IPS-18a (cell line): ENCODE measurements at regions not wholly inside any gene's neighbourhood (a gene's known extent, or its start where the extent isn't known, plus 50 kb on each side); places are given as distances from the start of the nearest gene placed in this dataset.
"Not testable (repeated sequence)": the region's sequence is repeated elsewhere in the genome, so short reads cannot be mapped to it uniquely, and the experiment has no call there.

ENCODE experiments used
- H3K27ac ChIP-seq: one replicate; pipeline ENCODE4 v1.5.1; 2013; ENCODE audit warnings: low read length
- H3K27me3 ChIP-seq: one replicate; pipeline ENCODE4 v1.6.1; 2013; ENCODE audit warnings: mild to moderate bottlenecking, low read length; ENCODE audit not compliant: control insufficient read depth, insufficient read depth
- H3K36me3 ChIP-seq: one replicate; pipeline ENCODE4 v1.6.1; 2013; ENCODE audit warnings: low read depth, low read length; ENCODE audit not compliant: control insufficient read depth
- H3K4me1 ChIP-seq: one replicate; pipeline ENCODE4 v1.6.1; 2013; ENCODE audit warnings: low read depth, low read length; ENCODE audit not compliant: control insufficient read depth
- H3K4me3 ChIP-seq: one replicate; pipeline ENCODE4 v1.5.1; 2013; ENCODE audit warnings: low read length
- H3K9ac ChIP-seq: one replicate; pipeline ENCODE4 v1.6.1; 2013; ENCODE audit warnings: mild to moderate bottlenecking, low read length, moderate library complexity
- H3K9me3 ChIP-seq: one replicate; pipeline ENCODE4 v1.6.1; 2013; ENCODE audit warnings: low read depth, low read length; ENCODE audit not compliant: control insufficient read depth

DNA sequence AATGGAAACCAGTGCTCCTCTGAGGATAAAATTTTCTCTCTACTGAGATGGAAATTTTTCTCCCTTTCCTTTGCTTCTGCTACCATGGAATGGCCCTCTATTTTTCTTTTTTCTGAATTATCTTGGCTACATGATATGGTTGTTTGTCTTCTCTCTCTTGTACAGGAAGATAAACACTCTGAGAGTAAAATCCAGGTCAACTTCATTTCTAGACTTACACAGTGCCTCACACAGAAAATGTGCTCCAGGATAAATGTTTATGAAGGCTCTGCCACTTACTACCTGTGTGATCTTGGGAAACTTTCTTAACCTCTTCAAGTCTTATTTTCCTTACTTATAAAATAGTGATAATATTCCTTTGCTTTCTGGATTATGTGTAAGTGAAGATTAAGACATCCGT lies 153.9 kb downstream of the PRELID2 start:
- Histone ChIP-seq H3K9ac (no peak overlapping the region), H3K27me3 (no peaks in the 10 kb centered on the region), H3K27ac (no peak overlapping the region), H3K4me1 (no peaks in the 10 kb centered on the region), H3K9me3 (no peaks in the 10 kb centered on the region), H3K36me3 (no peaks in the 10 kb centered on the region), H3K4me3 (no peak overlapping the region)

DNA sequence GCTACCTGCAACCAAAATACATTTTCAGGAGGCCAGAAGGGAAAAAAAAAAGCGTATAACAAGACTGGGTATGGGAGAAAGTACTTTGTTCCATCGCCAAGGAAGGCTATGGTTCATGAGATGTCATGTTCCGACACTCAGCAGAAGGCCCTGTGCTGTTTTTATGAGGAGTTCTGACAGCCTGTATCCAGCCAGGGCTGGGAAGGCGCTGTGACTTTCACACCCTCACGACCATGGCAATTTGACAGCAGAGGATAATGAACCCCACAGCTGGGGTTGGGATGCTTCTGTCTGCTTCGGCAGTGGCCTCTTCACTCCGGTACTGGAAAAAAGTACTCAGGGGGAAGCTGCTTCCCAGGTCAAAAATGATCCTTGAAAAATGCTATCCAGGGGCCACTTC lies 154.4 kb downstream of the PRELID2 start:
- Histone ChIP-seq H3K9ac (no peak overlapping the region), H3K27ac (no peak overlapping the region), H3K4me3 (no peak overlapping the region), H3K4me1 (no peaks in the 10 kb centered on the region), H3K27me3 (no peaks in the 10 kb centered on the region), H3K36me3 (no peaks in the 10 kb centered on the region), H3K9me3 (no peaks in the 10 kb centered on the region)

- no peaks in the 10 kb centered on the region for H3K9me3 ChIP-seq
- H3K9ac ChIP-seq = no peak overlapping the region
- no peak overlapping the region for H3K4me3 ChIP-seq
- H3K27me3 ChIP-seq = no peaks in the 10 kb centered on the region
- no peak overlapping the region for H3K27ac ChIP-seq
- H3K36me3 ChIP-seq = no peaks in the 10 kb centered on the region
- H3K4me1 ChIP-seq = no peaks in the 10 kb centered on the region
These were observed 155.0 kb downstream of the PRELID2 start for GRCh38 chr5:145680169-145680568.

GRCh38 chr5:145678255-145678654 lies 156.9 kb downstream of the PRELID2 start:
- Histone ChIP-seq H3K9me3 (no peaks in the 10 kb centered on the region), H3K27ac (no peak overlapping the region), H3K9ac (no peak overlapping the region), H3K4me1 (no peaks in the 10 kb centered on the region), H3K4me3 (no peak overlapping the region), H3K27me3 (no peaks in the 10 kb centered on the region), H3K36me3 (no peaks in the 10 kb centered on the region)

GRCh38 chr5:145673786-145674185 lies 161.4 kb downstream of the PRELID2 start:
- H3K9me3 ChIP-seq = no peaks in the 10 kb centered on the region
- no peaks in the 10 kb centered on the region for H3K4me1 ChIP-seq

GRCh38 chr5:145668714-145669113 lies 166.4 kb downstream of the PRELID2 start:
- Histone ChIP-seq H3K9me3 (no peaks in the 10 kb centered on the region), H3K4me3 (no peak overlapping the region), H3K27ac (no peak overlapping the region), H3K36me3 (no peaks in the 10 kb centered on the region), H3K27me3 (no peaks in the 10 kb centered on the region), H3K4me1 (no peaks in the 10 kb centered on the region), H3K9ac (no peak overlapping the region)

More at GRCh38 chr5:145673786-145674185, 161.4 kb downstream of the PRELID2 start:
- Histone ChIP-seq H3K4me3 (no peak overlapping the region), H3K9ac (no peak overlapping the region), H3K27me3 (no peaks in the 10 kb centered on the region), H3K36me3 (no peaks in the 10 kb centered on the region), H3K27ac (no peak overlapping the region)

DNA sequence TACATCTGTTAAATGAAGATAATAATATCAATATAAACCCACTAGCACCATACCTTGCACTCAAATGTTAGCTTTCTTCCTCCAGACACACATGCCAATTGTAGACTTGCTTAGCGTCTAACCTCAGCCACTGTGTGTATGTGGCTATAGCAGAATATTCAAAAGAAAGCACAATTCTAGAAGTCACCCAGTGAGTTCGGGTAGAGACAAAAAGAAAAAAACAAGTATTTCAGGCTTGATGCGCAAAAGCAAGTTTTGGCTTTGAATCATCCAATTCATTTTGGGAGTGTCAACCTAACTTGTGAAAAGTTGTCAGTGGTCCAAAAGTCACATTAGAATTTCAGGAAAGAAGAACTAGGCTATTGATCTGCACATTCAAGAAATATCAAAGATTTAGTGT lies 167.4 kb downstream of the PRELID2 start:
- no peaks in the 10 kb centered on the region for H3K9me3 ChIP-seq
- H3K36me3 ChIP-seq = no peaks in the 10 kb centered on the region
- H3K27ac ChIP-seq = no peak overlapping the region
- H3K4me3 ChIP-seq = no peak overlapping the region
- H3K9ac ChIP-seq = no peak overlapping the region
- H3K27me3 ChIP-seq = no peaks in the 10 kb centered on the region
- no peaks in the 10 kb centered on the region for H3K4me1 ChIP-seq

- H3K27ac ChIP-seq = no peak overlapping the region
- H3K4me3 ChIP-seq = no peak overlapping the region
- no peak overlapping the region for H3K9ac ChIP-seq
- no peaks in the 10 kb centered on the region for H3K36me3 ChIP-seq
- H3K4me1 ChIP-seq = no peaks in the 10 kb centered on the region
- H3K9me3 ChIP-seq = no peaks in the 10 kb centered on the region
- H3K27me3 ChIP-seq = no peaks in the 10 kb centered on the region
These were observed 168.6 kb downstream of the PRELID2 start for GRCh38 chr5:145666591-145666990.

- Histone ChIP-seq H3K4me1 (no peaks in the 10 kb centered on the region), H3K9me3 (no peaks in the 10 kb centered on the region), H3K4me3 (no peak overlapping the region), H3K9ac (no peak overlapping the region), H3K36me3 (no peaks in the 10 kb centered on the region), H3K27ac (no peak overlapping the region), H3K27me3 (no peaks in the 10 kb centered on the region)
These were observed 173.2 kb downstream of the PRELID2 start for GRCh38 chr5:145661737-145662485.

DNA sequence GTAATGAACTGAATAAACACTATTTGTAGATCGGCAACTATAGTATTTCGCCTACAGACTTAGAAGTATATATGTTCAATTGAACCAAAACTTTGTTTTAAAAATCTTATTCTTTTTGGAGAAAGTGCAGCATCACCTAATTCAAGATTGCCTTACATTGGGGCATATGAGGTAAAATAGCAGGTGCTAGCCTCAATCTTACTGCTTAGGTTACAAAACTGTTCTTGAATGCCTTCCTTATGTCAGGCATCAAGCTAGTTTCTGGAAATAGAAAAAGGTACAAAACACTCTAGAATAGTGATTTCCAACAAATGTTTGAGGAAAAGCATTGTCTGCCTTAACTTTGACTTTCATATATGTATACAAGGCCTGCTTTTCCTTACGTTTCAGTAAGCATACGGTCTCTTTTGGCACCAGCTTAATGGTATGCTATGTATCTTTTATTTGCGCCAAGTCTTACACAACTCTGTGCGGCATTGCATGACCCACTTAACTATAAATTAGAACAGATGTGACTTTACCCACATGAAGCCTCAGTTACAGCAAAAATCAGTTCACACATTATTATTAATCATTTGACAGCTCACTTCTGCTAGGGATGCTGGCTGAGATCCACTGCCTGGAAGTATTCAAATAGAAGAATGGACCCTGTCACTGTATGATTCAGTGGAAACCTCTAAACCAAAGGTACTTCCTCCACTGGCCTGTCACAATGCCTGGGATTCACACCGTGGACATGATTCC lies 174.1 kb downstream of the PRELID2 start:
- Histone ChIP-seq H3K4me3 (no peak overlapping the region), H3K27ac (no peak overlapping the region), H3K36me3 (no peaks in the 10 kb centered on the region), H3K4me1 (no peaks in the 10 kb centered on the region), H3K9ac (no peak overlapping the region), H3K27me3 (no peaks in the 10 kb centered on the region), H3K9me3 (no peaks in the 10 kb centered on the region)

DNA sequence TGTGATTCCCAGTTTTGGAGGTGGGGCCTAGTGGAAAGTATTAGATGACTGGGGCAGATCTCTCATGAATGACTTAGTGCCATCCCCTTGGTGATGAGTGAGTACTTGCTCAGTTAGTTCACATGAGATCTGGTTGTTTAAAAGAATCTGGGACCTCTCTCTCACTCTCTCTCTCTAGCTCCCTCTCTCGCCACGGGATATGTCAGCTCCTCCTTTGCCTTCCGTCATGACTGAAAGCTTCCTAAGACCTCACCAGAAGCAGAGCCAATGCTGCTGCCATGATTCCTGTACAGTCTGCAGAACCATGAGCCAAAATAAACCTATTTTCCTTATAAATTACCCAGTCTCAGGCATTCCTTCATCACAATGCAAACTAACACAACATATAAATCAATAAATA lies 176.7 kb downstream of the PRELID2 start:
- Histone ChIP-seq H3K9me3 (no peaks in the 10 kb centered on the region), H3K27ac (no peak overlapping the region), H3K9ac (no peak overlapping the region), H3K4me3 (no peak overlapping the region), H3K4me1 (no peaks in the 10 kb centered on the region), H3K27me3 (no peaks in the 10 kb centered on the region), H3K36me3 (no peaks in the 10 kb centered on the region)

- H3K9ac ChIP-seq, H3K27ac ChIP-seq, H3K9me3 ChIP-seq, H3K4me1 ChIP-seq, H3K27me3 ChIP-seq, H3K4me3 ChIP-seq, H3K36me3 ChIP-seq: not testable (repeated sequence)
These were observed 182.4 kb downstream of the PRELID2 start for GRCh38 chr5:145652700-145653099.
